H9 (cell line): ENCODE measurements at regions not wholly inside any gene's neighbourhood (a gene's known extent, or its start where the extent isn't known, plus 50 kb on each side); places are given as distances from the start of the nearest gene placed in this dataset.

Experiments used
- DNase-seq: peaks from one replicate; pipeline ENCODE4 v3.0.0-alpha.2; 2017
- H2AFZ ChIP-seq: one replicate; pipeline ENCODE4 v1.6.1; 2013; ENCODE audit warnings: mild to moderate bottlenecking, low read length, control low read depth, moderate library complexity
- H2AK5ac ChIP-seq: 2 replicates; pipeline ENCODE4 v1.6.1; 2013; ENCODE audit warnings: low read length, control low read depth, mixed read lengths; ENCODE audit not compliant: insufficient read length
- H2BK120ac ChIP-seq: one replicate; pipeline ENCODE4 v1.6.1; 2013; ENCODE audit warnings: low read depth, mild to moderate bottlenecking, low read length, control low read depth, inconsistent platforms; ENCODE audit not compliant: poor library complexity, severe bottlenecking
- H2BK12ac ChIP-seq: 2 replicates; pipeline ENCODE4 v1.6.1; 2013; ENCODE audit warnings: low read length, control low read depth, mixed read lengths, low read depth; ENCODE audit not compliant: insufficient read length
- H2BK15ac ChIP-seq: 2 replicates; pipeline ENCODE4 v1.6.1; 2013; ENCODE audit warnings: low read depth, low read length, control low read depth
- H2BK20ac ChIP-seq: one replicate; pipeline ENCODE4 v1.6.1; 2013; ENCODE audit warnings: low read depth, mild to moderate bottlenecking, low read length, control low read depth, inconsistent platforms; ENCODE audit not compliant: poor library complexity, severe bottlenecking
- H2BK5ac ChIP-seq: 2 replicates; pipeline ENCODE4 v1.6.1; 2013; ENCODE audit warnings: low read length, control low read depth, mixed read lengths; ENCODE audit not compliant: insufficient read length
- H3K14ac ChIP-seq: 2 replicates; pipeline ENCODE4 v1.6.1; 2013; ENCODE audit warnings: low read length, control low read depth; ENCODE audit not compliant: insufficient read depth
- H3K18ac ChIP-seq: 2 replicates; pipeline ENCODE4 v1.6.1; 2013; ENCODE audit warnings: low read depth, mild to moderate bottlenecking, mixed read lengths, low read length, control low read depth; ENCODE audit not compliant: insufficient read length
- H3K23ac ChIP-seq: 2 replicates; pipeline ENCODE4 v1.6.1; 2013; ENCODE audit warnings: low read length, control low read depth, mixed read lengths, low read depth; ENCODE audit not compliant: insufficient read length
- H3K23me2 ChIP-seq: 2 replicates; pipeline ENCODE4 v1.6.1; 2013; ENCODE audit warnings: low read depth, mild to moderate bottlenecking, mixed read lengths, low read length, control low read depth; ENCODE audit not compliant: insufficient read length, poor library complexity, severe bottlenecking
- H3K27ac ChIP-seq: 2 replicates; pipeline ENCODE4 v1.5.1; 2013; ENCODE audit warnings: low read length, control low read depth, mixed read lengths, low read depth; ENCODE audit not compliant: insufficient read length
- H3K27me3 ChIP-seq: 2 replicates; pipeline ENCODE4 v1.6.1; 2013; ENCODE audit warnings: low read length, control low read depth, inconsistent platforms; ENCODE audit not compliant: insufficient read depth
- H3K4ac ChIP-seq: 2 replicates; pipeline ENCODE4 v1.6.1; 2013; ENCODE audit warnings: low read depth, mild to moderate bottlenecking, control low read depth, inconsistent platforms, low read length, moderate library complexity
- H3K4me1 ChIP-seq: 2 replicates; pipeline ENCODE4 v1.6.1; 2013; ENCODE audit warnings: low read length, control low read depth, inconsistent platforms; ENCODE audit not compliant: insufficient read depth
- H3K4me2 ChIP-seq: 2 replicates; pipeline ENCODE4 v1.6.1; 2013; ENCODE audit warnings: low read length, control low read depth, mixed read lengths; ENCODE audit not compliant: insufficient read length, insufficient read depth
- H3K56ac ChIP-seq: 2 replicates; pipeline ENCODE4 v1.6.1; 2013; ENCODE audit warnings: low read depth, mild to moderate bottlenecking, mixed read lengths, low read length, control low read depth; ENCODE audit not compliant: insufficient read length
- H3K79me1 ChIP-seq: 2 replicates; pipeline ENCODE4 v1.6.1; 2013; ENCODE audit warnings: low read depth, mild to moderate bottlenecking, moderate library complexity, low read length, control low read depth, inconsistent platforms; ENCODE audit not compliant: insufficient read depth, poor library complexity, severe bottlenecking
- H3K79me2 ChIP-seq: 2 replicates; pipeline ENCODE4 v1.6.1; 2013; ENCODE audit warnings: low read length, control low read depth, inconsistent platforms; ENCODE audit not compliant: insufficient read depth
- H3K9ac ChIP-seq: 2 replicates; pipeline ENCODE4 v1.6.1; 2013; ENCODE audit warnings: low read length, control low read depth, mixed read lengths; ENCODE audit not compliant: insufficient read length; ENCODE audit errors: extremely low read depth
- H3K9me3 ChIP-seq: one replicate; pipeline ENCODE4 v1.6.1; 2013; ENCODE audit warnings: low read depth, low read length, inconsistent platforms; ENCODE audit not compliant: control insufficient read depth
- H3T11ph ChIP-seq: one replicate; pipeline ENCODE4 v1.6.1; 2013; ENCODE audit warnings: mild to moderate bottlenecking, low read length, control low read depth, inconsistent platforms
- H4K20me1 ChIP-seq: one replicate; pipeline ENCODE4 v1.6.1; 2013; ENCODE audit not compliant: control insufficient read depth, insufficient read length, insufficient read depth
- H4K5ac ChIP-seq: 2 replicates; pipeline ENCODE4 v1.6.1; 2013; ENCODE audit warnings: low read depth, mild to moderate bottlenecking, mixed read lengths, low read length, control low read depth; ENCODE audit not compliant: insufficient read length
- H4K8ac ChIP-seq: replicated peaks from 2 replicates; pipeline ENCODE4 v1.6.1; 2013; ENCODE audit warnings: low read length, control low read depth, mixed read lengths, low read depth; ENCODE audit not compliant: insufficient read length
- H4K91ac ChIP-seq: 2 replicates; pipeline ENCODE4 v1.6.1; 2013; ENCODE audit warnings: low read depth, mild to moderate bottlenecking, moderate library complexity, mixed read lengths, low read length, control low read depth; ENCODE audit not compliant: insufficient read length
- H3K27ac Mint-ChIP-seq, 3 experiments: 2 replicates in 2 of 3; 3 replicates in 1 of 3; pipeline ENCODE4 v1.8.0; 2020 to 2021; ENCODE audit warnings: mixed read lengths in 3 of 3, mild to moderate bottlenecking in 1 of 3, moderate library complexity in 1 of 3
- H3K27me3 Mint-ChIP-seq: 2 replicates; pipeline ENCODE4 v1.8.0; 2021; ENCODE audit warnings: low read depth, mild to moderate bottlenecking, moderate library complexity, mixed read lengths
- H3K36me3 Mint-ChIP-seq, 3 experiments: 2 replicates in 2 of 3; 3 replicates in 1 of 3; pipeline ENCODE4 v1.8.0; 2020 to 2021; ENCODE audit warnings: low read depth in 3 of 3, mixed read lengths in 3 of 3; ENCODE audit not compliant: insufficient read depth in 1 of 3
- H3K4me1 Mint-ChIP-seq, 2 experiments: 2 replicates each; pipeline ENCODE4 v1.8.0; 2020; ENCODE audit warnings: mixed read lengths in 2 of 2
- H3K4me3 Mint-ChIP-seq, 2 experiments: 2 replicates in 1 of 2; 3 replicates in 1 of 2; pipeline ENCODE4 v1.8.0; 2020 to 2021; ENCODE audit warnings: mild to moderate bottlenecking in 2 of 2, mixed read lengths in 2 of 2, moderate library complexity in 1 of 2
- H3K9me3 Mint-ChIP-seq, 2 experiments: 2 replicates in 1 of 2; 3 replicates in 1 of 2; pipeline ENCODE4 v1.8.0; 2020; ENCODE audit warnings: mild to moderate bottlenecking in 2 of 2, mixed read lengths in 2 of 2, moderate library complexity in 1 of 2
- CTCF ChIP-seq: fragments of 200-600 bp; sonication (generic); conservative IDR thresholded peaks from 3 replicates; pipeline ENCODE4 v1.8.0; 2021; ENCODE audit warnings: antibody characterized with exemption, mild to moderate bottlenecking
- WGBS: extraction: QIAGEN DNeasy Blood & Tissue Kit; methylation state at CpG from one replicate; pipeline ENCODE4 v1.1.7; 2013; ENCODE audit warnings: missing lambda C conversion rate, low lambda C conversion rate, mixed read lengths; ENCODE audit not compliant: insufficient read length; ENCODE audit errors: extremely low coverage; 5-methylcytosine and 5-hydroxymethylcytosine counted together

- Histone ChIP-seq H3K79me1 (no peaks in the 10 kb centered on the region), H2BK20ac (no peak overlapping the region), H4K91ac (no peak overlapping the region), H2BK5ac (no peak overlapping the region), H4K20me1 (no peaks in the 10 kb centered on the region), H3K56ac (no peak overlapping the region), H2BK12ac (no peak overlapping the region), H3K79me2 (no peaks in the 10 kb centered on the region), H4K5ac (no peak overlapping the region), H3T11ph (no peak overlapping the region), H3K27ac (no peak overlapping the region), H4K8ac (no peak overlapping the region), H3K18ac (no peak overlapping the region), H2BK120ac (no peak overlapping the region), H3K4me1 (no peaks in the 10 kb centered on the region), H3K9ac (no peak overlapping the region), H3K9me3 (no peaks in the 10 kb centered on the region), H3K4ac (no peak overlapping the region), H2AK5ac (no peak overlapping the region), H3K4me2 (no peak overlapping the region), H3K27me3 (no peaks in the 10 kb centered on the region), H3K23ac (no peak overlapping the region), H2BK15ac (no peak overlapping the region), H2AFZ (no peak overlapping the region), H3K14ac (no peak overlapping the region), H3K23me2 (no peaks in the 10 kb centered on the region)
- TF ChIP-seq CTCF, result no peak
- H3K4me3 Mint-ChIP-seq, result no peak overlapping the region
- no peak for DNase-seq
- no peaks in the 10 kb centered on the region; the same call in 1 of the 2 replicates for H3K27me3 Mint-ChIP-seq
- no peaks in the 10 kb centered on the region for H3K4me1 Mint-ChIP-seq
- no CpG with 5 or more reads among the region's 5 CpGs for WGBS
- no peak overlapping the region for H3K27ac Mint-ChIP-seq
- H3K36me3 Mint-ChIP-seq, result no peaks in the 10 kb centered on the region
- H3K9me3 Mint-ChIP-seq, result no peaks in the 10 kb centered on the region
These were observed 110.5 kb downstream of the GAS1 start for GRCh38 chr9:86836797-86837196.
